Hippocampal formation (tissue), 2 donors: ENCODE measurements at regions not wholly inside any gene's neighbourhood (a gene's known extent, or its start where the extent isn't known, plus 50 kb on each side); places are given as distances from the start of the nearest gene placed in this dataset.
A peak's percentile ranks its signal among the peaks of the same experiment; 100 is the strongest.

Experiments
- DNase-seq, 2 donors: peaks; one replicate each; lab custom pipeline; 2025; lab: John Stamatoyannopoulos, UW

- DNase-seq, result no peak
Observed at GRCh38 chr12:4223273-4223845, 50.2 kb upstream of the CCND2 start.

GRCh38 chr12:4221258-4221620 is 52.3 kb upstream of the CCND2 start:
- DNase-seq, result no peak

- no peak for DNase-seq
Observed at GRCh38 chr12:4220536-4221257, 52.9 kb upstream of the CCND2 start.

GRCh38 chr12:4217091-4217490 is 56.5 kb upstream of the CCND2 start:
- no peak for DNase-seq

- no peak for DNase-seq
Observed at GRCh38 chr12:4216187-4216927, 57.2 kb upstream of the CCND2 start.

- DNase-seq, result peak in 1 of 2 donors; percentile 22
Observed at GRCh38 chr12:4215229-4216186, 58.1 kb upstream of the CCND2 start.

GRCh38 chr12:4214877-4215228 is 58.7 kb upstream of the CCND2 start:
- DNase-seq, result no peak

- no peak for DNase-seq
Observed at GRCh38 chr12:4213471-4213870, 60.1 kb upstream of the CCND2 start.

GRCh38 chr12:4212845-4213244 is 60.7 kb upstream of the CCND2 start:
- DNase-seq, result no peak

- no peak for DNase-seq
Observed at GRCh38 chr12:4211372-4211771, 62.2 kb upstream of the CCND2 start.

- DNase-seq, result no peak
Observed at GRCh38 chr12:4210183-4210582, 63.4 kb upstream of the CCND2 start.

- DNase-seq, result no peak
Observed at GRCh38 chr12:4206470-4206869, 67.1 kb upstream of the CCND2 start.

- no peak for DNase-seq
Observed at GRCh38 chr12:4203772-4204376, 69.7 kb upstream of the CCND2 start.

GRCh38 chr12:4202918-4203317 is 70.6 kb upstream of the CCND2 start:
- no peak for DNase-seq

- no peak for DNase-seq
Observed at GRCh38 chr12:4202487-4202886, 71.1 kb upstream of the CCND2 start.

GRCh38 chr12:4201333-4202100 is 72.0 kb upstream of the CCND2 start:
- DNase-seq, result no peak

- DNase-seq, result no peak
Observed at GRCh38 chr12:4197922-4198763, 75.4 kb upstream of the CCND2 start.

GRCh38 chr12:4196805-4197420 is 76.6 kb upstream of the CCND2 start:
- DNase-seq, result no peak

- DNase-seq, result no peak
Observed at GRCh38 chr12:4194668-4195067, 78.9 kb upstream of the CCND2 start.

GRCh38 chr12:4193821-4194220 is 79.7 kb upstream of the CCND2 start:
- no peak for DNase-seq
